Left cardiac atrium (tissue), 4 donors: ENCODE measurements at regions not wholly inside any gene's neighbourhood (a gene's known extent, or its start where the extent isn't known, plus 50 kb on each side); places are given as distances from the start of the nearest gene placed in this dataset.

ENCODE experiments used
- ATAC-seq, 2 donors: fragments of 200-7000 bp; cut with Tn5 transposase; one replicate each; pipeline ENCODE4 v1.9.1; 2020; ENCODE audit warnings: mild to moderate bottlenecking in 2 of 2, moderate library complexity in 2 of 2
- DNase-seq: peaks from one replicate; pipeline ENCODE4 v3.0.0-alpha.2; 2020
- intact Hi-C, 2 donors: fragments of 100-400 bp; cut with DNase I; formaldehyde crosslinking; loops; one replicate each; pipeline versions ENCODE4 v1.14.1 to v1.15.1; 2022 to 2023
- donor health status: DM: no; HTN: yes; CAD: no.
- donor health status: DM: no; HTN: yes; CAD: no; lungs with severe emphysema.
- donor health status: DM: yes; HTN: yes; CAD: no.
- donor health status: Dilated cardiomyopathy.

GRCh38 chr3:165133188-165133899 lies 55.0 kb upstream of the SI start:
- DNase-seq (no peak), ATAC-seq (peak in 1 of 2 donors; percentile 57)
- intact Hi-C loops, result no loop called here

- no peak for DNase-seq
- intact Hi-C loops, result no loop called here
- ATAC-seq, result no peak
Observed at GRCh38 chr3:165130708-165131107, 52.4 kb upstream of the SI start.

- ATAC-seq (no peak), DNase-seq (no peak)
- intact Hi-C loops, result no loop called here
Observed at GRCh38 chr3:165128544-165128943, 50.2 kb upstream of the SI start.
